Stomach smooth muscle (tissue), 2 donors: ENCODE measurements at regions not wholly inside any gene's neighbourhood (a gene's known extent, or its start where the extent isn't known, plus 50 kb on each side); places are given as distances from the start of the nearest gene placed in this dataset.

Experiments used
- H3K27ac ChIP-seq: one replicate; pipeline ENCODE4 v1.7.0; 2013; ENCODE audit warnings: mild to moderate bottlenecking, low read length, inconsistent platforms
- H3K27me3 ChIP-seq, 2 donors: one replicate each; pipeline ENCODE4 v1.7.0; 2013; ENCODE audit warnings: low read length in 2 of 2; ENCODE audit not compliant: insufficient read depth in 2 of 2, control insufficient read depth in 1 of 2
- H3K36me3 ChIP-seq, 2 donors: one replicate each; pipeline ENCODE4 v1.7.0; 2013; ENCODE audit warnings: low read length in 2 of 2; ENCODE audit not compliant: control insufficient read depth in 2 of 2, insufficient read depth in 2 of 2
- H3K4me1 ChIP-seq: one replicate; pipeline ENCODE4 v1.7.0; 2013; ENCODE audit warnings: low read length; ENCODE audit not compliant: control insufficient read depth, insufficient read depth
- H3K4me3 ChIP-seq, 2 donors: one replicate each; pipeline ENCODE4 v1.7.0; 2013; ENCODE audit warnings: low read length in 2 of 2
- H3K9ac ChIP-seq, 2 donors: one replicate each; pipeline ENCODE4 v1.7.0; 2013; ENCODE audit warnings: low read length in 2 of 2, mild to moderate bottlenecking in 1 of 2
- H3K9me3 ChIP-seq, 2 donors: one replicate each; pipeline ENCODE4 v1.7.0; 2013; ENCODE audit warnings: low read length in 2 of 2; ENCODE audit not compliant: control insufficient read depth in 2 of 2
- donor health status: healthy.
- donor health status: Pancreatic carcinoma.

- H3K27ac ChIP-seq = no peak overlapping the region
- no peak overlapping the region for H3K4me3 ChIP-seq
- H3K36me3 ChIP-seq = no peaks in the 10 kb centered on the region
- no peaks in the 10 kb centered on the region for H3K9me3 ChIP-seq
- H3K4me1 ChIP-seq = no peaks in the 10 kb centered on the region
- H3K9ac ChIP-seq = no peak overlapping the region
- H3K27me3 ChIP-seq = no peaks in the 10 kb centered on the region
Observed at GRCh38 chr4:11901089-11901488, 472.4 kb upstream of the HS3ST1 start.

- no peak overlapping the region for H3K9ac ChIP-seq
- H3K27me3 ChIP-seq = no peaks in the 10 kb centered on the region
- no peak overlapping the region for H3K27ac ChIP-seq
- no peak overlapping the region for H3K4me3 ChIP-seq
- no peaks in the 10 kb centered on the region for H3K4me1 ChIP-seq
- H3K36me3 ChIP-seq = no peaks in the 10 kb centered on the region
- H3K9me3 ChIP-seq = no peaks in the 10 kb centered on the region
Observed at GRCh38 chr4:11900359-11900758, 471.7 kb upstream of the HS3ST1 start.

DNA sequence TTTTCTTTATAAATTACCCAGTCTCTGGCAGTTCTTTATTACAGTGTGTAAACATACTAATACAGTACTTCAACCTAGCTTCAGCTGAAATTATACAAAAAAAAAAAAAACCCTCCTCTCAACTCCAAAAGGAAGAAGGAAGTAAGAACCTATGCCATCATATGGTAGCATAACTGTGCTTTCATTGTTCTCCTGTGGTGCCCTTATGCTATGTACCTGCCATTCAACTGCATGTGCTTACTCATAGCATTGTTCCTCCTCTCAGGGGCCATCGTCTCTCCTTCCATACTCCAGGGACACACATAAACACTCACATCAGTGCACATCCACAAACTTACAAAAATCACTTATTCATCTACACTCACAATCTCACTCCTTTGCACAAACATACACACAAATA is 470.1 kb upstream of the HS3ST1 start:
- Histone ChIP-seq H3K9me3 (no peaks in the 10 kb centered on the region), H3K36me3 (no peaks in the 10 kb centered on the region), H3K27ac (no peak overlapping the region)

GRCh38 chr4:11895766-11896165 is 467.1 kb upstream of the HS3ST1 start:
- Histone ChIP-seq H3K27me3 (no peaks in the 10 kb centered on the region), H3K4me3 (no peak overlapping the region), H3K4me1 (no peaks in the 10 kb centered on the region), H3K36me3 (no peaks in the 10 kb centered on the region), H3K9me3 (no peaks in the 10 kb centered on the region), H3K9ac (no peak overlapping the region), H3K27ac (no peak overlapping the region)

More for the DNA sequence above, 470.1 kb upstream of the HS3ST1 start:
- Histone ChIP-seq H3K4me1 (no peaks in the 10 kb centered on the region), H3K27me3 (no peaks in the 10 kb centered on the region), H3K4me3 (no peak overlapping the region), H3K9ac (no peak overlapping the region)

DNA sequence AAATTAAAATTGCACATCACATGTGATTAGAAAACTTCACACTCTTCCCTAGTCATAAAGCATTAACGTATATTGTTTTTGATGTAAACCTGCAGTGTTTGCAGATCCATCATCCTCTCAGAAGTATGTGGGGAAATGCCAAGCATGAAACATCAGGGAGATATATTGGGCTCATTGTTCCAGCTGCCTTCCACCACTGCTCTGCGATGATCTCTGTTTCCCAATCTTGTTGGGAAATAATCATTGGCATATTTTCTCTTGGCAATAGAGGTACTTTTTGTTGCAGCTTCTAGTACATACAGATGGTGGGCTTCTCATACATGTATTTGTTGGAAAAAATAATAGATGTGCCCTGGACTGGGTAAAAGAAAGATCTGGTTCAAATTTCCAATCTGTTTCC is 466.3 kb upstream of the HS3ST1 start:
- Histone ChIP-seq H3K27ac (no peak overlapping the region), H3K9me3 (no peaks in the 10 kb centered on the region), H3K9ac (no peak overlapping the region), H3K4me1 (no peaks in the 10 kb centered on the region), H3K4me3 (no peak overlapping the region), H3K27me3 (no peaks in the 10 kb centered on the region), H3K36me3 (no peaks in the 10 kb centered on the region)

- H3K9me3 ChIP-seq = no peaks in the 10 kb centered on the region
- H3K27me3 ChIP-seq = no peaks in the 10 kb centered on the region
- H3K9ac ChIP-seq = no peak overlapping the region
- H3K4me3 ChIP-seq = no peak overlapping the region
- no peak overlapping the region for H3K27ac ChIP-seq
- no peaks in the 10 kb centered on the region for H3K4me1 ChIP-seq
- H3K36me3 ChIP-seq = no peaks in the 10 kb centered on the region
Observed at GRCh38 chr4:11894221-11894620, 465.5 kb upstream of the HS3ST1 start.

DNA sequence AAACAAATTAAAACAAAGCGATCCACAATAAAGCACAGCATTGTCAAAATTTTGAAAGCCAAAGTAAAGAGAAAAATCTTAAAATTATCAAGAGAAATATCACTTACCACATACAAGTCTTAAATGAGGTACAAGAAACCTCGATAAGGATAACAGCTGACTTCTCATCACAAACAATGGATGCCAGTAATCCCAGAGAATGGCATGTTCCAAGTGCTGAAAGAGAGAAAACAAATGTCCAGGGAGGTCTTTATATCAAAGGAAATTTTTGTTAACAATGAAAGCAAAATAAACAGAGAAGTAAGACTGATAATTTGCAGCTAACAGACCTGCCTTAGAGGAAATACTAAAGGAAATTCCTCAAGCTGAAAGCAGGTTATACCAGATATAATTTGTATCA is 460.4 kb upstream of the HS3ST1 start:
- Histone ChIP-seq H3K36me3 (no peaks in the 10 kb centered on the region), H3K4me1 (no peaks in the 10 kb centered on the region), H3K27me3 (no peaks in the 10 kb centered on the region), H3K9ac (no peak overlapping the region), H3K27ac (no peak overlapping the region), H3K9me3 (no peaks in the 10 kb centered on the region), H3K4me3 (no peak overlapping the region)

DNA sequence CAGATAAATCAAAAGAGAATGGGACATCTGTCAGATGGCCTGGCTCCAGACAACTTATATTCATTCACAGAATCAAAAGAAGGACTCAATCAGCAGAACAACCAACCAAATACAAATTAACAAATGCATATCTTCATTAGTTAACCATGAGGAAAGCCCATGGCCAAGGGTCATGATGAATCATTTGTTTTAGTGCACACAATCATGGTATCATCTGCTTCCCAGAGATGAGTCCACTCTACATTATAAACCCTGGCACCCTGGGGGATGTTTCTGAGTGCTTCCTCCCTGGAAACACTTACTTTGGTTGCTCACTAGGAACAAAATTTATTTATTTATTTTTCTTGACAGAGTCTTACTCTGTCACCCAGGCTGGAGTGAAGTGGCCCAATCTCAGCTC is 453.3 kb upstream of the HS3ST1 start:
- H3K4me3 ChIP-seq = no peak overlapping the region
- no peaks in the 10 kb centered on the region for H3K9me3 ChIP-seq
- H3K9ac ChIP-seq = no peak overlapping the region

DNA sequence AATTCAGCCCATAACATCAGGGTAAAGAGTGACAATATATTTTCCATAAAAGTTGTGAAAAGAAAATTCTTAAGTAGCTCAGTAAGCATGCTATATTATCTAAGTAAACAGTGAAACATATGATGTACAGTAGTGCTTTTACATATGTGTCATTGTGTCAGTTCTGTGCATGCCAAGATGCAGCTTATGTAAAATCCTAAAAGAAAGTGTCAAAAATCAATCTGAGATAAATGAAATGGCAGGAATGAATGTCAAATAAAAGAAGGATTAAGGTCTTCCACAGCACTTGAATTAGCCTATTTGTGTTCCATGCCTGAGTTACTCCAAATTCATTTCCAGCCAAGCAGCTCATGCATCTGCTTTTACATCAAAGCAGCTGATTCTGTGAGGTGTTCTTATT is 452.7 kb upstream of the HS3ST1 start:
- no peak overlapping the region for H3K27ac ChIP-seq

More for the DNA sequence above, 453.3 kb upstream of the HS3ST1 start:
- Histone ChIP-seq H3K27me3 (no peaks in the 10 kb centered on the region), H3K36me3 (no peaks in the 10 kb centered on the region), H3K27ac (no peak overlapping the region), H3K4me1 (no peaks in the 10 kb centered on the region)

GRCh38 chr4:11878241-11878640 is 449.5 kb upstream of the HS3ST1 start:
- H3K27me3 ChIP-seq = no peaks in the 10 kb centered on the region
- H3K4me3 ChIP-seq = no peak overlapping the region
- no peak overlapping the region for H3K27ac ChIP-seq
- H3K4me1 ChIP-seq = no peaks in the 10 kb centered on the region
- no peaks in the 10 kb centered on the region for H3K9me3 ChIP-seq
- H3K9ac ChIP-seq = no peak overlapping the region
- no peaks in the 10 kb centered on the region for H3K36me3 ChIP-seq

More for the DNA sequence above, 452.7 kb upstream of the HS3ST1 start:
- Histone ChIP-seq H3K9ac (no peak overlapping the region), H3K27me3 (no peaks in the 10 kb centered on the region), H3K4me3 (no peak overlapping the region), H3K9me3 (no peaks in the 10 kb centered on the region), H3K4me1 (no peaks in the 10 kb centered on the region), H3K36me3 (no peaks in the 10 kb centered on the region)

DNA sequence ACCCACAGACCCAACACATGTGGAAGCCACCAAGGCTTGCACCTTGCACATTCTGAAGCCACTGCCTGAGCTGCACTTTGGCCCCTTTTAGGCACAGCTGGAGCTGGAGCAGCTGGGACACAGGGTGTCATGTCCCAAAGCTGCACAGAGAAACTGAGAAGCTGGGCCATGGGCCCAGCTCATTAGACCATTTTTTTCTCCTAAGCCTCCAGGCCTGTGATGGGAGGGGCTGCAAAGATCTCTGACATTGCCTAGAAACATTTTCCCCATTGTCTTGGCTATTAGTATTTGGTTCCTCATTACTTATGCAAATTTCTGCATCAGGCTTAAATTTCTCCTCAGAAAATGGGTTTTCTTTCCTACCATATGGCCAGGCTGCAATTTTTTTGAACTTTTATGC is 447.4 kb upstream of the HS3ST1 start:
- no peak overlapping the region for H3K9ac ChIP-seq
- no peaks in the 10 kb centered on the region for H3K4me1 ChIP-seq
- H3K27me3 ChIP-seq = no peaks in the 10 kb centered on the region
- H3K9me3 ChIP-seq = no peaks in the 10 kb centered on the region
- no peak overlapping the region for H3K4me3 ChIP-seq
- no peaks in the 10 kb centered on the region for H3K36me3 ChIP-seq
- H3K27ac ChIP-seq = no peak overlapping the region
